ENCODE measurements at regions not wholly inside any gene's neighbourhood (a gene's known extent, or its start where the extent isn't known, plus 50 kb on each side); places are given as distances from the start of the nearest gene placed in this dataset.

DNA sequence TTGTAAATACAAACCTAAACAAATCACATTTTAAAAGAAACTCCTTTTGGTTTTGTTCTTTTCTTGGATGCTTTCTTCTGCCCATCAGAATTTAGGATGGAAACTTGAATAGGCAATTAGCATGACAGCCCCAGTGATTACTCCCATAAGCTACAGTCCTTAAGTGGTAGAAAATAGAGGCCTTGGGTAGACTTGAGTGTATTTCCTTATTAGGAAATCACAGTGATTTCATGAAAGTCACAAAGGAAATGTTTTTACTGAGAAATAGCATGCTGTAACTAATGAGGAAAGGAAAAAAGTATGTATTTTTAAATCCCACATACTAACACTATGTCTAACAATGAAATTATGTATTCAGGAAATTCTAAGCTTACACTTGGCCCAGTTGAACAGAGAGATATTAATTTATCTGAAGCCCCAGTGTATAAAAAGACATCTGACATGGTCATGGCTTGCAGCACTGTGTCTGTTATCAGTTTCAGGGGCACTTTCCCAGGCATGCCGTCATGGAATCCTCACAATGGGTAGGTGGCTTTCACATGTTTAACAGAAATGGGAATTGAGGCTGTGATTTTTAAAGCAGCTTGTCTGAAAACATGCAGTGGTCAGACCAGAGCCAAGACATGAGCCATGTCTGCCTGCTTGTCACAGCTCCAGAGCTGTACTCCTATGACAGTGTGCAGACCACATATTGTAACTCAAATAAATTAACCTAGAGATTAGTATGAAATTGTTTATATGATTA, 79.7 kb upstream of the TRIB2 start:
- DNase-seq (ENCODE audit: low read depth): no peak
- TF ChIP-seq, protein P1, sequence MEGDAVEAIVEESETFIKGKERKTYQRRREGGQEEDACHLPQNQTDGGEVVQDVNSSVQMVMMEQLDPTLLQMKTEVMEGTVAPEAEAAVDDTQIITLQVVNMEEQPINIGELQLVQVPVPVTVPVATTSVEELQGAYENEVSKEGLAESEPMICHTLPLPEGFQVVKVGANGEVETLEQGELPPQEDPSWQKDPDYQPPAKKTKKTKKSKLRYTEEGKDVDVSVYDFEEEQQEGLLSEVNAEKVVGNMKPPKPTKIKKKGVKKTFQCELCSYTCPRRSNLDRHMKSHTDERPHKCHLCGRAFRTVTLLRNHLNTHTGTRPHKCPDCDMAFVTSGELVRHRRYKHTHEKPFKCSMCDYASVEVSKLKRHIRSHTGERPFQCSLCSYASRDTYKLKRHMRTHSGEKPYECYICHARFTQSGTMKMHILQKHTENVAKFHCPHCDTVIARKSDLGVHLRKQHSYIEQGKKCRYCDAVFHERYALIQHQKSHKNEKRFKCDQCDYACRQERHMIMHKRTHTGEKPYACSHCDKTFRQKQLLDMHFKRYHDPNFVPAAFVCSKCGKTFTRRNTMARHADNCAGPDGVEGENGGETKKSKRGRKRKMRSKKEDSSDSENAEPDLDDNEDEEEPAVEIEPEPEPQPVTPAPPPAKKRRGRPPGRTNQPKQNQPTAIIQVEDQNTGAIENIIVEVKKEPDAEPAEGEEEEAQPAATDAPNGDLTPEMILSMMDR (IDR thresholded peaks at IDR 0.05; ENCODE audit: control insufficient read depth, extremely low read depth, insufficient read depth): no peak

DNA sequence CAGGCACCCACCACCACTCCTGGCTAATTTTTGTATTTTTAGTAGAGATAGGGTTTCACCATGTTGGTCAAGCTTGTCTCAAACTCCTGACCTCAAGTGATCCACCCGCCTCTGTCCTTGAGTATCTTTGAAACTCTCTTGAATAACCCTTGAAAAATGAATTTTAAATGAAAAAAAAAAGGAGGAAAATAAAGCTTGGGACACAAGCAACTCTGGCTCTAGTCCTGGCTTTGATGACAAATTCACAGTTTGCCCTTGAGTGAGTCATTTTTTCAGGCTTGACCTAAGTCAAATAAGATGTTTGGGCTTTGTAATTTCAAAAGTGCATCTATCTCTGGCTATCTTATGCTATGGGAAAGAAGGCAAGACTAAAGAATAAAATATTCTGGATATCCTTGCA, 79.0 kb upstream of the TRIB2 start:
- H3K4me3 ChIP-seq (ENCODE audit: low read depth, low read length): no peak overlapping the region
- no peak for DNase-seq (ENCODE audit: low read depth)
- TF ChIP-seq, protein P1 (IDR thresholded peaks at IDR 0.05; ENCODE audit: control insufficient read depth, extremely low read depth, insufficient read depth): no peak

More for the DNA sequence above, 79.7 kb upstream of the TRIB2 start:
- H3K4me3 ChIP-seq (ENCODE audit: low read depth, low read length): no peak overlapping the region

DNA sequence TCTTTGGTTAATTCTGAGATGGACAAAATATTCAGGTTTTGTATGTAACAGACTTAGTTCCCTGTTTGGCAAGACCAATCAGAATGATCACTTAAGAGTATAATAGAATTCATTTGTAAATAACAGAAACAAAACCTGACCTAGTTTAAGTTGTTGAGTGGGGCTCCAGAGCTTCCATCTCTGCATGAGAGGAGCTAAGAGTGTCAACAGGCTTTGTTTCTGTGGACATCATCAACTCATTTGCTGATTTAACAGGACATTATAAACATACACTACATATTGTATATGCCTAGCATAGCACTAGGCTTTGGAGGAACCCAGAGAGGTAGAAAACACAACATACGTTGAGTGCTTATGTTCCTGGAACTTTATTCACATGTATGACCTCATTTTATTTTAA, 75.3 kb upstream of the TRIB2 start:
- DNase-seq (ENCODE audit: low read depth): no peak
- no peak overlapping the region for H3K4me3 ChIP-seq (ENCODE audit: low read depth, low read length)
- TF ChIP-seq, protein P1 (IDR thresholded peaks at IDR 0.05; ENCODE audit: control insufficient read depth, extremely low read depth, insufficient read depth): no peak

DNA sequence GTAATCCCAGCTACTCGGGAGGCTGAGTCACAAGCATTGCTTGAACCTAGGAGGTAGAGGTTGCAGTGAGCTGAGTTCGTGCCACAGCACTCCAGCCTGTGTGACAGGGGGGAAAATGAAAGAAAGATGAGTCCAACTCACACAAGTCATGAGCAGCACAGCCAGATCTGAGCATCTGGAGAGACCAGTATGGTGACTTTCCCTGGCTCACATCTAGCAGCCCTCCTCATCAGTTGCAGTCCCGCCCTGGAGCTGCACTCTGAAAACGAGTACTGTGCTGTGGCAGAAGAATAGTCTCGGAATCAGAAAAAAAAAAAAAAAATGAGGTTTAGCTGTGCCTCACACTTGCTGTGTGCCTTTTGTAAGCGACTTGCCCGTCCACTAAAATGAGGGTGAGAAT, 74.4 kb upstream of the TRIB2 start:
- H3K4me3 ChIP-seq (ENCODE audit: low read depth, low read length): no peak overlapping the region
- TF ChIP-seq, protein P1 (IDR thresholded peaks at IDR 0.05; ENCODE audit: control insufficient read depth, extremely low read depth, insufficient read depth): no peak
- DNase-seq (ENCODE audit: low read depth): no peak

DNA sequence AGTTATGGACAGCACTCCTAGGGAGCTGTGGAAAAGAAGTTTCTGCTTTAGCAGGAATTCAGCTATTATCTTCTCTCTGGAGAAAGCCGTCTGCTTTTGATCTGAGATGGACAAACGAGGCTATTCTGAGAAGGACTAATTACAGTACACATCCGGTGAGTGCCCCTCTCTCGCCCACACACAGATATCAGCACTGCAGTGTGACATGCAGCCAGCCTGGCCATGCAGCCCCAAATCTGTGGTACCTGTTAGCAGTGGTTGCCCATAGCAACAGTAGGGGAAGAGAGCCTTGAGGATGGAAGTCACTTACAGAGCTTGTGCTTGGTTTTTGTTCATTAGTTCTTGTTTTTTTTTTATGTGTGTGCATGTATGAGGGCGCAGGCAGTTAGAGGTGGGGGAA, 73.9 kb upstream of the TRIB2 start:
- DNase-seq (ENCODE audit: low read depth): no peak
- TF ChIP-seq, protein P1 (IDR thresholded peaks at IDR 0.05; ENCODE audit: control insufficient read depth, extremely low read depth, insufficient read depth): no peak
- H3K4me3 ChIP-seq (ENCODE audit: low read depth, low read length): no peak overlapping the region

DNA sequence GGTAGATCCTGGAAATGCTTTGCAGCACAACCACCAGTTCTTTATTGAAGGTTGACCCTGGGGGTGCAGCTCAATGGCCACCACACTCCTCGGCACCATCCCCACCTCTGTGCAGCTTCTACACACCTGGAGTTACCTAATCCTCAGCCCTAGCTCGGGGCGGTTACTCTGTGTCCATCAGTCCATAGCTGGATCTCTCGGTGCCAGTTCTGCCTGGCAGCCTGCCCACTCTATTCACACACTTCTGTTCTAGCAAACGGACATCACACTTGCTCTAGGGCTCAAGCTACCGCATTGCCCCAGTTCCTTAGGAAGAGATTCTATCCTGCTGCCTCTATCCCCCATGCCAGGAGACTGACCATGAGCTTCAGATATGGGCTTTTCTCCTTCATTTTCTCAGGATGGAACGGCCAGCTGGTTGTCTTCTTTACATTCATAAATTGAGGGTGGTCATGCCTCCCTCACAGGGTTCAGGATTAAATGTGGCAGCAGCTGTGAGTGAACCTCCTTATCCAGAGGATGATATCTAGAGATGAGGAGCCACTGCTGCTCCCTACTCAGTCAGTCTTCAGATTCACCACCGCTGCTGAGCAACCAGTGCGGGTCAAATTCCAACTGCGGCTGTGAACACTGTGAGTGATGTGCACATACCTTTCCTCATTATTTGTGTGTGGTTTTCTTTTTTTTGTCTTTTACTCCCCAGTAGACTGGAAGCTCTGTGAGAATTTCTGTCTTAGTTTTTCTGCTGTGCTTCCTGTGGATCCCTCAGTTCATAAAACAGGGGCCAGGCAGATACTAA, 66.9 kb upstream of the TRIB2 start:
- TF ChIP-seq, protein P1 (IDR thresholded peaks at IDR 0.05; ENCODE audit: control insufficient read depth, extremely low read depth, insufficient read depth): no peak
- DNase-seq (ENCODE audit: low read depth): no peak
- H3K4me3 ChIP-seq (ENCODE audit: low read depth, low read length): no peak overlapping the region

All from LNCaP clone FGC (cell line).